NT2/D1 (cell line): ENCODE measurements at regions not wholly inside any gene's neighbourhood (a gene's known extent, or its start where the extent isn't known, plus 50 kb on each side); places are given as distances from the start of the nearest gene placed in this dataset.

Source experiments
- SUZ12 ChIP-seq: IDR thresholded peaks from 2 replicates; pipeline ENCODE4 v1.6.1; 2011; ENCODE audit not compliant: insufficient read length, insufficient read depth; ENCODE audit errors: extremely low read depth
- YY1 ChIP-seq: IDR thresholded peaks from 2 replicates; pipeline ENCODE4 v1.6.1; 2011; ENCODE audit not compliant: insufficient read length, insufficient read depth
- ZNF274 ChIP-seq: IDR thresholded peaks from 2 replicates; pipeline ENCODE4 v1.6.1; 2011; ENCODE audit warnings: mild to moderate bottlenecking, low read depth, low read length

DNA sequence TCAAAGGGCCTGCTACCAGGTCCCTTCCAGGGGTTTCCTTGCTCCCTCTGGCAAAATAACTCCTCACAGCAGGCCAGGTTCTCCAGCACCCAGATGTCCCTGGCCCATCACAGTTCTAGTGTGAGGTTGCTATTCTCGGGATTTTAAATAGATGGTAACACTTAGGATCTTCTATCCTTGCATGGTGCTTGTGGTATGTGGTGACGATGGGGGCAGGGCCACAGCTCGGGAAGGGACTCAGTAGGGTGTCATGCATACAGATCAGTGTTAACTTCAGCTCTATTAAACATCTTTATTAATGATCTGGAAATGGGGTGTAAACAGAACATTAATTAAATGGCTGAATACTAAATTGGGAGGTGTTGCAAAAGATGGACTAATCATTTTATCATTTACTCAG lies 323.8 kb downstream of the QKI start:
- TF ChIP-seq ZNF274 (no peak), YY1 (no peak), SUZ12 (no peak)
